SK-N-SH (cell line): ENCODE measurements at regions not wholly inside any gene's neighbourhood (a gene's known extent, or its start where the extent isn't known, plus 50 kb on each side); places are given as distances from the start of the nearest gene placed in this dataset.

Experiments used
- CTCF ChIA-PET: fragments of 300-600, 350-600 bp; formaldehyde crosslinking; extraction: SDS; loops from one replicate; lab custom pipeline; 2021; lab: Yijun Ruan, JAX
- POLR2A ChIA-PET: fragments of 350-600 bp; sonication (Branson Sonifier 250); formaldehyde crosslinking; extraction: SDS; loops from one replicate; lab custom pipeline; 2020; ENCODE audit warnings: antibody characterized with exemption, inconsistent platforms; lab: Yijun Ruan, JAX
- DNase-seq: peaks from one replicate; pipeline ENCODE4 v3.0.0; 2012
- H2AFZ ChIP-seq: fragments of 200-600 bp; sonication (generic); 2 replicates; pipeline ENCODE4 v1.8.1; 2016; ENCODE audit warnings: antibody characterized with exemption, mild to moderate bottlenecking, low read depth
- H3F3A ChIP-seq: fragments of 200-600 bp; sonication (generic); replicated peaks from 2 replicates; pipeline ENCODE3; 2016; ENCODE audit warnings: antibody characterized with exemption, mild to moderate bottlenecking; ENCODE audit not compliant: insufficient read depth
- H3K27ac ChIP-seq, 2 experiments: fragments of 200-500 bp in 1 of 2; fragments of 200-600 bp in 1 of 2; sonication (Bioruptor generic) in 1 of 2; sonication (generic), shearing (Covaris generic) in 1 of 2; 2 replicates each; pipeline versions ENCODE4 v1.5.1 to v1.6.1; 2014 to 2016; ENCODE audit warnings: low read depth in 2 of 2, inconsistent platforms in 1 of 2, low read length in 1 of 2, mild to moderate bottlenecking in 1 of 2, mixed read lengths in 1 of 2
- H3K27me3 ChIP-seq: fragments of 200-600 bp; sonication (generic), shearing (Covaris generic); 2 replicates; pipeline ENCODE4 v1.6.1; 2016; ENCODE audit warnings: mixed run types; ENCODE audit not compliant: insufficient read depth
- H3K36me3 ChIP-seq, 2 experiments: fragments of 200-500 bp in 1 of 2; fragments of 200-600 bp in 1 of 2; sonication (Bioruptor generic) in 1 of 2; sonication (generic) in 1 of 2; replicated peaks in 1 of 2; 2 replicates each; pipeline versions ENCODE3 to v1.5.1; 2014 to 2016; ENCODE audit warnings: low read length in 1 of 2, mild to moderate bottlenecking in 1 of 2; ENCODE audit not compliant: insufficient read depth in 2 of 2, control insufficient read depth in 1 of 2
- H3K4me1 ChIP-seq, 2 experiments: fragments of 200-500 bp in 1 of 2; fragments of 200-600 bp in 1 of 2; sonication (Bioruptor generic) in 1 of 2; sonication (generic), shearing (Covaris generic) in 1 of 2; 2 replicates each; pipeline versions ENCODE4 v1.5.1 to v1.6.1; 2014 to 2016; ENCODE audit warnings: low read depth in 1 of 2, low read length in 1 of 2, mixed run types in 1 of 2; ENCODE audit not compliant: insufficient read depth in 2 of 2, control insufficient read depth in 1 of 2
- H3K4me2 ChIP-seq: fragments of 200-600 bp; sonication (generic), shearing (Covaris generic); 2 replicates; pipeline ENCODE4 v1.6.1; 2017; ENCODE audit warnings: mixed run types
- H3K4me3 ChIP-seq, 2 experiments: fragments of 200-500 bp in 1 of 2; fragments of 200-600 bp in 1 of 2; sonication (Bioruptor generic) in 1 of 2; sonication (generic), shearing (Covaris generic) in 1 of 2; 2 replicates each; pipeline versions ENCODE4 v1.5.1 to v1.8.1; 2014 to 2016; ENCODE audit warnings: low read depth in 2 of 2, inconsistent platforms in 1 of 2, low read length in 1 of 2, mild to moderate bottlenecking in 1 of 2, mixed read lengths in 1 of 2, moderate library complexity in 1 of 2
- H3K79me2 ChIP-seq: fragments of 200-600 bp; sonication (generic); 2 replicates; pipeline ENCODE4 v1.8.1; 2017; ENCODE audit warnings: mild to moderate bottlenecking; ENCODE audit not compliant: insufficient read depth
- H3K9ac ChIP-seq: fragments of 200-600 bp; sonication (generic); 2 replicates; pipeline ENCODE4 v1.6.1; 2017; ENCODE audit warnings: mixed run types
- H3K9me2 ChIP-seq: fragments of 200-600 bp; sonication (generic); 2 replicates; pipeline ENCODE4 v1.6.1; 2017; ENCODE audit warnings: mixed run types
- H3K9me3 ChIP-seq: fragments of 200-600 bp; sonication (generic); 2 replicates; pipeline ENCODE4 v1.6.1; 2017; ENCODE audit warnings: mixed run types, mild to moderate bottlenecking, moderate library complexity
- H4K20me1 ChIP-seq: fragments of 200-600 bp; sonication (generic); 2 replicates; pipeline ENCODE4 v1.6.1; 2017; ENCODE audit warnings: mild to moderate bottlenecking, mixed run types; ENCODE audit not compliant: insufficient read depth
- CHD2 ChIP-seq: fragments of 150-350 bp; IDR thresholded peaks from 2 replicates; pipeline ENCODE4 v1.6.1; 2018; ENCODE audit warnings: low read length; ENCODE audit not compliant: partially characterized antibody
- FOXM1 ChIP-seq: IDR thresholded peaks from 2 replicates; pipeline ENCODE4 v1.4.0; 2012; ENCODE audit warnings: low read depth, mild to moderate bottlenecking
- GATA2 ChIP-seq: sonication (generic); formaldehyde crosslinking; IDR thresholded peaks from 2 replicates; pipeline ENCODE4 v1.5.0; 2020; ENCODE audit warnings: mild to moderate bottlenecking, missing genetic modification reagents
- MXI1 ChIP-seq: IDR thresholded peaks from 2 replicates; pipeline ENCODE4 v1.6.1; 2012; ENCODE audit warnings: mild to moderate bottlenecking, low read depth, low read length, improper control_type of control experiment
- NFIC ChIP-seq: IDR thresholded peaks from 2 replicates; pipeline ENCODE4 v1.4.0; 2012; ENCODE audit warnings: borderline replicate concordance
- POLR2AphosphoS5 ChIP-seq: IDR thresholded peaks from 2 replicates; pipeline ENCODE4 v1.6.1; 2012; ENCODE audit warnings: low read depth, low read length
- RAD21 ChIP-seq: IDR thresholded peaks from 2 replicates; pipeline ENCODE4 v1.6.1; 2012; ENCODE audit warnings: mild to moderate bottlenecking, low read length
- SMC3 ChIP-seq: IDR thresholded peaks from 2 replicates; pipeline ENCODE4 v1.6.1; 2012; ENCODE audit warnings: low read depth, low read length, improper control_type of control experiment
- TCF12 ChIP-seq: IDR thresholded peaks from 2 replicates; pipeline ENCODE4 v1.4.0; 2012
- WGBS: methylation state at CpG from one replicate; pipeline ENCODE4 v1.1.6; 2017; ENCODE audit warnings: low lambda C conversion rate; 5-methylcytosine and 5-hydroxymethylcytosine counted together
- TF ChIP-seq, protein P1 (sequence below): IDR thresholded peaks from 2 replicates; pipeline ENCODE4; 2012
- TF ChIP-seq, protein P2 (sequence below): IDR thresholded peaks from 2 replicates; pipeline ENCODE4 v1.4.0; 2012; ENCODE audit warnings: low read depth, borderline replicate concordance
- TF ChIP-seq, protein P3 (sequence below): fragments of 200-600 bp; sonication (generic); IDR thresholded peaks from 2 replicates; pipeline ENCODE4 v1.6.1; 2017; ENCODE audit warnings: antibody characterized with exemption, mild to moderate bottlenecking, moderate library complexity
- TF ChIP-seq, protein P4 (sequence below): IDR thresholded peaks from 2 replicates; pipeline ENCODE4 v1.6.1; 2012; ENCODE audit warnings: mild to moderate bottlenecking, low read depth, low read length, moderate library complexity

- ChIA-PET POLR2A (no interaction called here), CTCF (interaction anchor here (0.6 to 3.0 kb wide), 87 partner anchors 9 to 1912 kb away, joined by 3 to 45 read pairs (median 4); no protein-coding TSS in a partner anchor)
- TF ChIP-seq MXI1 (no peak), POLR2AphosphoS5 (no peak), CHD2 (no peak), GATA2 (no peak), FOXM1 (no peak), TCF12 (no peak), NFIC (no peak)
- TF ChIP-seq, protein P1, sequence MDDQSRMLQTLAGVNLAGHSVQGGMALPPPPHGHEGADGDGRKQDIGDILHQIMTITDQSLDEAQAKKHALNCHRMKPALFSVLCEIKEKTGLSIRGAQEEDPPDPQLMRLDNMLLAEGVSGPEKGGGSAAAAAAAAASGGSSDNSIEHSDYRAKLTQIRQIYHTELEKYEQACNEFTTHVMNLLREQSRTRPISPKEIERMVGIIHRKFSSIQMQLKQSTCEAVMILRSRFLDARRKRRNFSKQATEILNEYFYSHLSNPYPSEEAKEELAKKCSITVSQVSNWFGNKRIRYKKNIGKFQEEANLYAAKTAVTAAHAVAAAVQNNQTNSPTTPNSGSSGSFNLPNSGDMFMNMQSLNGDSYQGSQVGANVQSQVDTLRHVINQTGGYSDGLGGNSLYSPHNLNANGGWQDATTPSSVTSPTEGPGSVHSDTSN, result no peak
- TF ChIP-seq, protein P2, sequence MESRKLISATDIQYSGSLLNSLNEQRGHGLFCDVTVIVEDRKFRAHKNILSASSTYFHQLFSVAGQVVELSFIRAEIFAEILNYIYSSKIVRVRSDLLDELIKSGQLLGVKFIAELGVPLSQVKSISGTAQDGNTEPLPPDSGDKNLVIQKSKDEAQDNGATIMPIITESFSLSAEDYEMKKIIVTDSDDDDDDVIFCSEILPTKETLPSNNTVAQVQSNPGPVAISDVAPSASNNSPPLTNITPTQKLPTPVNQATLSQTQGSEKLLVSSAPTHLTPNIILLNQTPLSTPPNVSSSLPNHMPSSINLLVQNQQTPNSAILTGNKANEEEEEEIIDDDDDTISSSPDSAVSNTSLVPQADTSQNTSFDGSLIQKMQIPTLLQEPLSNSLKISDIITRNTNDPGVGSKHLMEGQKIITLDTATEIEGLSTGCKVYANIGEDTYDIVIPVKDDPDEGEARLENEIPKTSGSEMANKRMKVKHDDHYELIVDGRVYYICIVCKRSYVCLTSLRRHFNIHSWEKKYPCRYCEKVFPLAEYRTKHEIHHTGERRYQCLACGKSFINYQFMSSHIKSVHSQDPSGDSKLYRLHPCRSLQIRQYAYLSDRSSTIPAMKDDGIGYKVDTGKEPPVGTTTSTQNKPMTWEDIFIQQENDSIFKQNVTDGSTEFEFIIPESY, result no peak
- Histone ChIP-seq H3K4me1 (no peaks in the 10 kb centered on the region; a peak in 1 of 4 replicates), H3K4me3 (no peak overlapping the region), H2AFZ (no peak overlapping the region), H3K27ac (no peak overlapping the region), H3K27me3 (no peaks in the 10 kb centered on the region), H3K9me3 (no peaks in the 10 kb centered on the region), H3K9me2 (no peaks in the 10 kb centered on the region), H3K4me2 (no peak overlapping the region), H4K20me1 (no peaks in the 10 kb centered on the region), H3K79me2 (no peaks in the 10 kb centered on the region), H3F3A (no peaks in the 10 kb centered on the region), H3K36me3 (no peaks in the 10 kb centered on the region), H3K9ac (no peak overlapping the region)
- no peak for DNase-seq
- 75% methylated on average over 12 of the region's 13 CpGs for WGBS
These were observed 66.7 kb upstream of the TOP1 start for GRCh38 chr20:40961686-40962640.

DNA sequence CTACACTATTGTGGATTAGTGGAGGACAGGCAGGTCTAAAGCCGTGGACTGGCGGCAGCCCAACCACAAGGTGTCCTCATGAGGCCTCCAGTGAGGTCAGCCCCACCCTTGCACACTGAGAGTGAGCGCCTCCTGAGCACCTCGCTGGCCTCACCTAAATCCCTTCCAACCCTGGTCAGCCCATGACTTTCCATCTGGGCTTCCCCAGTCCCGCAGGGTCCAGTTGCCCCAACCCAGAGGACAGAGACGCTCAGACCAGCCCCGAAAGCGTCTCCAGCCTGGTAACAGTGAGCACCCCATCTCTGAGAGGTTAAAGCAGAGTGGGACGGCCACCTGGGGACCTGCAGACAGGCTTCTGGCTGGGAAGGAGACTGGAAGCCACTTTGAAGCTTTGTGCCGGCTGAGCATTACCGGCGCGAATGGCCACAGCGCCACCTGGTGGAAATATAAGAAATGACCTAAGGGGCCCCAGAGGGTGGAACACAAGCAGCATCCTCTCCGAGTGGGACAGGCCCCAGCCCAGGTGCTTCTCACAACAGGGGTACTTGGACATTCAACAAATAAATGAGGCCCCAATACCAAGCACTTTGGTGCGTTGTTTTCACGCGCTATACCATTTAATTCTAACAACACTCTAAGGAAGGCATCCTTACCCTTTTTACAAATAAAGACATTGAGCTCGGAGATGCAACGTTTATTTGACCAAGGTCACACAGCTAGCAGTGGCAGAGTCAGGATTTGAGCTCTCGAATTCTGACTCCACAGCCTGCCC, 65.7 kb upstream of the TOP1 start:
- no peak overlapping the region for H3K27ac ChIP-seq
- H3K36me3 ChIP-seq, result no peaks in the 10 kb centered on the region
- H3K9me3 ChIP-seq, result no peaks in the 10 kb centered on the region
- ChIA-PET POLR2A (no interaction called here), CTCF (interaction anchor here (0.6 to 3.0 kb wide), 100 partner anchors 9 to 1913 kb away, joined by 3 to 45 read pairs (median 4); partner anchors contain the start of gene MAFB)
- no peak overlapping the region; a peak in 1 of 4 replicates for H3K4me3 ChIP-seq
- no peak overlapping the region for H2AFZ ChIP-seq
- WGBS, result 45% methylated on average over 15 of the region's 21 CpGs
- no peak overlapping the region for H3K9ac ChIP-seq
- H3K27me3 ChIP-seq, result no peaks in the 10 kb centered on the region
- TF ChIP-seq, protein P3, sequence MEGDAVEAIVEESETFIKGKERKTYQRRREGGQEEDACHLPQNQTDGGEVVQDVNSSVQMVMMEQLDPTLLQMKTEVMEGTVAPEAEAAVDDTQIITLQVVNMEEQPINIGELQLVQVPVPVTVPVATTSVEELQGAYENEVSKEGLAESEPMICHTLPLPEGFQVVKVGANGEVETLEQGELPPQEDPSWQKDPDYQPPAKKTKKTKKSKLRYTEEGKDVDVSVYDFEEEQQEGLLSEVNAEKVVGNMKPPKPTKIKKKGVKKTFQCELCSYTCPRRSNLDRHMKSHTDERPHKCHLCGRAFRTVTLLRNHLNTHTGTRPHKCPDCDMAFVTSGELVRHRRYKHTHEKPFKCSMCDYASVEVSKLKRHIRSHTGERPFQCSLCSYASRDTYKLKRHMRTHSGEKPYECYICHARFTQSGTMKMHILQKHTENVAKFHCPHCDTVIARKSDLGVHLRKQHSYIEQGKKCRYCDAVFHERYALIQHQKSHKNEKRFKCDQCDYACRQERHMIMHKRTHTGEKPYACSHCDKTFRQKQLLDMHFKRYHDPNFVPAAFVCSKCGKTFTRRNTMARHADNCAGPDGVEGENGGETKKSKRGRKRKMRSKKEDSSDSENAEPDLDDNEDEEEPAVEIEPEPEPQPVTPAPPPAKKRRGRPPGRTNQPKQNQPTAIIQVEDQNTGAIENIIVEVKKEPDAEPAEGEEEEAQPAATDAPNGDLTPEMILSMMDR, result peak; percentile 81
- TF ChIP-seq SMC3, result peak; percentile 84
- peak; percentile 91 for TF ChIP-seq RAD21
- TF ChIP-seq, protein P4, sequence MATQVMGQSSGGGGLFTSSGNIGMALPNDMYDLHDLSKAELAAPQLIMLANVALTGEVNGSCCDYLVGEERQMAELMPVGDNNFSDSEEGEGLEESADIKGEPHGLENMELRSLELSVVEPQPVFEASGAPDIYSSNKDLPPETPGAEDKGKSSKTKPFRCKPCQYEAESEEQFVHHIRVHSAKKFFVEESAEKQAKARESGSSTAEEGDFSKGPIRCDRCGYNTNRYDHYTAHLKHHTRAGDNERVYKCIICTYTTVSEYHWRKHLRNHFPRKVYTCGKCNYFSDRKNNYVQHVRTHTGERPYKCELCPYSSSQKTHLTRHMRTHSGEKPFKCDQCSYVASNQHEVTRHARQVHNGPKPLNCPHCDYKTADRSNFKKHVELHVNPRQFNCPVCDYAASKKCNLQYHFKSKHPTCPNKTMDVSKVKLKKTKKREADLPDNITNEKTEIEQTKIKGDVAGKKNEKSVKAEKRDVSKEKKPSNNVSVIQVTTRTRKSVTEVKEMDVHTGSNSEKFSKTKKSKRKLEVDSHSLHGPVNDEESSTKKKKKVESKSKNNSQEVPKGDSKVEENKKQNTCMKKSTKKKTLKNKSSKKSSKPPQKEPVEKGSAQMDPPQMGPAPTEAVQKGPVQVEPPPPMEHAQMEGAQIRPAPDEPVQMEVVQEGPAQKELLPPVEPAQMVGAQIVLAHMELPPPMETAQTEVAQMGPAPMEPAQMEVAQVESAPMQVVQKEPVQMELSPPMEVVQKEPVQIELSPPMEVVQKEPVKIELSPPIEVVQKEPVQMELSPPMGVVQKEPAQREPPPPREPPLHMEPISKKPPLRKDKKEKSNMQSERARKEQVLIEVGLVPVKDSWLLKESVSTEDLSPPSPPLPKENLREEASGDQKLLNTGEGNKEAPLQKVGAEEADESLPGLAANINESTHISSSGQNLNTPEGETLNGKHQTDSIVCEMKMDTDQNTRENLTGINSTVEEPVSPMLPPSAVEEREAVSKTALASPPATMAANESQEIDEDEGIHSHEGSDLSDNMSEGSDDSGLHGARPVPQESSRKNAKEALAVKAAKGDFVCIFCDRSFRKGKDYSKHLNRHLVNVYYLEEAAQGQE, result no peak
- DNase-seq, result peak; percentile 81
- H4K20me1 ChIP-seq, result no peaks in the 10 kb centered on the region
- no peaks in the 10 kb centered on the region for H3K79me2 ChIP-seq
- no peaks in the 10 kb centered on the region for H3F3A ChIP-seq
- H3K9me2 ChIP-seq, result no peaks in the 10 kb centered on the region
- H3K4me2 ChIP-seq, result no peak overlapping the region
- no peaks in the 10 kb centered on the region; a peak in 1 of 4 replicates for H3K4me1 ChIP-seq
